Psoas muscle (tissue), 7 donors: ENCODE measurements at regions not wholly inside any gene's neighbourhood (a gene's known extent, or its start where the extent isn't known, plus 50 kb on each side); places are given as distances from the start of the nearest gene placed in this dataset.

ENCODE experiments used
- ATAC-seq, 4 donors: fragments of 200-7000 bp; cut with Tn5 transposase; one replicate each; pipeline ENCODE4 v1.9.1; 2020; ENCODE audit warnings: moderate library complexity in 3 of 4, mild to moderate bottlenecking in 2 of 4
- DNase-seq, 2 donors: peaks; one replicate each; pipeline ENCODE4 v3.0.0-alpha.2; 2020
- H3K27ac ChIP-seq: fragments of 200-600 bp; one replicate; pipeline ENCODE4 v1.8.0; 2022
- H3K27me3 ChIP-seq, 3 donors: fragments of 200-600 bp in 1 of 3; one replicate each; pipeline versions ENCODE4 v1.6.1 to v1.8.0; 2013 to 2022; ENCODE audit warnings: low read length in 2 of 3, mild to moderate bottlenecking in 2 of 3, moderate library complexity in 1 of 3; ENCODE audit not compliant: insufficient read depth in 3 of 3
- H3K36me3 ChIP-seq, 2 donors: fragments of 200-600 bp in 1 of 2; one replicate each; pipeline versions ENCODE4 v1.6.1 to v1.8.0; 2013 to 2022; ENCODE audit warnings: low read depth in 1 of 2, mild to moderate bottlenecking in 1 of 2, moderate library complexity in 1 of 2; ENCODE audit not compliant: insufficient read depth in 1 of 2
- H3K4me1 ChIP-seq: fragments of 200-600 bp; one replicate; pipeline ENCODE4 v1.8.0; 2022
- H3K4me3 ChIP-seq: fragments of 200-600 bp; one replicate; pipeline ENCODE4 v1.8.0; 2022; ENCODE audit warnings: mild to moderate bottlenecking
- H3K9me3 ChIP-seq: fragments of 200-600 bp; one replicate; pipeline ENCODE4 v1.8.0; 2022
- WGBS, 3 donors: extraction: QIAGEN DNeasy Blood & Tissue Kit; methylation state at CpG; one replicate each; pipeline versions ENCODE4 v1.1.6 to v1.1.7; 2013; 5-methylcytosine and 5-hydroxymethylcytosine counted together
- intact Hi-C, 2 donors: fragments of 100-400 bp; cut with DNase I; formaldehyde crosslinking; loops; one replicate each; pipeline versions ENCODE4 v1.11.0 to v1.14.2; 2022
- TF ChIP-seq, protein P1 (sequence below): fragments of 200-600 bp; IDR thresholded peaks from one replicate; pipeline ENCODE4 v1.8.0; 2022; ENCODE audit warnings: antibody characterized with exemption
- donor health status: healthy with polysubstance abuse.
- donor health status: DM: no; HTN: no; CAD: no; lungs with moderate emphysema.
- donor health status: Bipolar disorder and iron deficiency.
- donor health status: healthy.
- donor health status: DM: yes; HTN: yes; CAD: no.
- donor health status: DM: no; HTN: no; CAD: no.
- donor health status: DM: yes; HTN: yes; CAD: no.

DNA sequence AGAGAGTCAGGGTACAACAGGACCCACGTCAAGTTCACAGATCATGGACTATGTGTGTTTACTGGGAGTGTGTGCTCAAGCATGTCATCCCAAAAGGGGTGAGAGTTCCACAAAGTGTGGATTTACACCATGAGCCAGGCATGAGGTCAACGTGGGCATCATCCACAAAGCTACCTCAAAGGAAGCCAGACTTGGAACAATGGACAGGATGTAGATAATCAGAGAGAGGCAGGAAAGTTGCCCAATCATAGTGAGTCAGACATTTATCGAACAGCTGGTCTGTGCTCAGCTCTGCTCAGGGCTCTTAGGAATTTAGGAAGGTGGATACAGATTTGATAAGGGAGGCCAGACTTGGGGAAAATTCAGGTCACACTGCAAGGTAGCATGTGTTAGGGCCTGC lies 317.2 kb upstream of the CDYL start:
- peak; percentile 35 to 65 (median 50) for ATAC-seq
- peaks cover 24% of the 10 kb centered on the region for H3K4me1 ChIP-seq
- H3K27me3 ChIP-seq: no peaks in the 10 kb centered on the region
- no peak overlapping the region for H3K4me3 ChIP-seq
- H3K9me3 ChIP-seq: no peaks in the 10 kb centered on the region
- no peak for DNase-seq
- intact Hi-C loops: no loop called here
- TF ChIP-seq, protein P1, sequence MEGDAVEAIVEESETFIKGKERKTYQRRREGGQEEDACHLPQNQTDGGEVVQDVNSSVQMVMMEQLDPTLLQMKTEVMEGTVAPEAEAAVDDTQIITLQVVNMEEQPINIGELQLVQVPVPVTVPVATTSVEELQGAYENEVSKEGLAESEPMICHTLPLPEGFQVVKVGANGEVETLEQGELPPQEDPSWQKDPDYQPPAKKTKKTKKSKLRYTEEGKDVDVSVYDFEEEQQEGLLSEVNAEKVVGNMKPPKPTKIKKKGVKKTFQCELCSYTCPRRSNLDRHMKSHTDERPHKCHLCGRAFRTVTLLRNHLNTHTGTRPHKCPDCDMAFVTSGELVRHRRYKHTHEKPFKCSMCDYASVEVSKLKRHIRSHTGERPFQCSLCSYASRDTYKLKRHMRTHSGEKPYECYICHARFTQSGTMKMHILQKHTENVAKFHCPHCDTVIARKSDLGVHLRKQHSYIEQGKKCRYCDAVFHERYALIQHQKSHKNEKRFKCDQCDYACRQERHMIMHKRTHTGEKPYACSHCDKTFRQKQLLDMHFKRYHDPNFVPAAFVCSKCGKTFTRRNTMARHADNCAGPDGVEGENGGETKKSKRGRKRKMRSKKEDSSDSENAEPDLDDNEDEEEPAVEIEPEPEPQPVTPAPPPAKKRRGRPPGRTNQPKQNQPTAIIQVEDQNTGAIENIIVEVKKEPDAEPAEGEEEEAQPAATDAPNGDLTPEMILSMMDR: no peak
- 48 to 68% (median 58%) methylated on average over 3 of the region's 3 CpGs for WGBS, 3 donors
- no peak overlapping the region for H3K27ac ChIP-seq
- H3K36me3 ChIP-seq: no peaks in the 10 kb centered on the region

DNA sequence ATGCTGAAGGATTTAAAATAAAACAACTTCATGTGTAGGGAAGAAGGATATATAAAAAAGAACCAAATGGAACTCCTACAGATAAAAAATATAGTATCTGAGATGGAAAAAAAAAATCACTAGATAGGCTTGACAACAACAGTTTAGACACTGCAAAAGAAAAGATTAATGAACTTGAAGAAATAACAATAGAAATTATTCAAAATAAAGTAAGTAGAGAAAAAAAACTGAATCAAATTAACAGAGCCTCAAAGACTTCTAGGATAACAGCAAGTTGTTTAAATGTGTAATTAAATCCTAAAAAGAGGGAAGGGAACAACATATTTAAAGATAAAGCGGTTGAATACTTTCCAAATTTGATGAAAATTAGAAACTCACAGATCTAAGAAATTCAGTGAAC lies 316.3 kb upstream of the ECI2 start:
- 96 to 99% (median 97%) methylated on average over 1 of the region's 1 CpG for WGBS, 3 donors
- Histone ChIP-seq H3K4me3 (no peak overlapping the region), H3K27ac (no peak overlapping the region), H3K27me3 (no peaks in the 10 kb centered on the region), H3K4me1 (no peaks in the 10 kb centered on the region), H3K36me3 (no peaks in the 10 kb centered on the region), H3K9me3 (peaks cover 6% of the 10 kb centered on the region)
- intact Hi-C loops: loop anchor here in 1 of 2 donors (5.0 kb wide), 1 partner anchor 49 kb away; no protein-coding TSS in a partner anchor
- DNase-seq (no peak), ATAC-seq (no peak)
- TF ChIP-seq, protein P1: no peak

DNA sequence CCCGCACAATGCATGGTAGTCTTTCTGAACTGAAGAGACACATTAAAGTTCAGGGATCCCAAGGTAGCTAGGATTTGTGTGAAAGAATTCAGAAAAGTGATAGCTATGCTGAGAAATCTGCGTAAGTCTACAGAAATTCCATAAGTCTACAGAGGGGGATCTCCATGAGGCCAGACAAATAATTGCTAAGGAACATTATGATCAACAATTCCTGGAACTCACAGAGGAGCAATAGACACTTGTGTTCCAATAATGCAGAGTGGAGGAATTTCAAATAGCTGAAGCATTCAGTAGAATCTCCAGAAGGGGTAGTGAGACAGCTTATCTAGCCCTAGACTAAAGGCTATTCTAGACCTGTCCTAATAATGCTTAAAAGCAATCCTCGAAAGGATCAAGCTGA lies 315.7 kb upstream of the ECI2 start:
- ATAC-seq (no peak), DNase-seq (no peak)
- Histone ChIP-seq H3K27ac (no peak overlapping the region), H3K4me1 (no peaks in the 10 kb centered on the region), H3K4me3 (no peak overlapping the region), H3K27me3 (no peaks in the 10 kb centered on the region), H3K9me3 (peaks cover 6% of the 10 kb centered on the region), H3K36me3 (no peaks in the 10 kb centered on the region)
- intact Hi-C loops: loop anchor here in 1 of 2 donors (5.0 kb wide), 1 partner anchor 49 kb away; no protein-coding TSS in a partner anchor
- WGBS, 3 donors: 63 to 73% (median 68%) methylated on average over 3 of the region's 3 CpGs
- TF ChIP-seq, protein P1: no peak

DNA sequence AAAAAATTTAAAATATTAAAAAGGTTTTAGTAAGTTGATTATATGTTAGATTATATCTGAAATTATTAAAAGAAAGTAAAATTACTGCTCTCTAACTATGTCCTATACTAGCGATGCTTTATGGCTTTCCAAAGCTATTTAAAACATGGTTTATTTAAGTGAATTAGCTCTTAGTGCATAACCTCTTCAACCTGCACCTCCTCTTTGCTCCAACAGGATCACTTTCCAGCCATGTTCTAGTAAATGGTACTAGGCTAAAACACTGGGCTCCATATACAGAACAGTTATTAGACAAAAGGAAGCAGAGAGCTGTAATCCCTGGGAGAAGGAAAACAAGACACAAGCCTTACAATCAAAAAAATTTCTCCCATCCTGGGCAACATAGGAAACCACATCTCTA lies 314.9 kb upstream of the ECI2 start:
- no peak overlapping the region for H3K27ac ChIP-seq
- ATAC-seq: peak in 3 of 4 donors; percentile 42 to 72 (median 58)
- WGBS, 3 donors: 33 to 95% (median 65%) methylated on average over 1 of the region's 1 CpG
- H3K4me1 ChIP-seq: no peaks in the 10 kb centered on the region
- H3K9me3 ChIP-seq: peaks cover 6% of the 10 kb centered on the region
- no peaks in the 10 kb centered on the region for H3K27me3 ChIP-seq
- no peak overlapping the region for H3K4me3 ChIP-seq
- intact Hi-C loops: loop anchor here in 1 of 2 donors (5.0 kb wide), 1 partner anchor 48 kb away; no protein-coding TSS in a partner anchor
- TF ChIP-seq, protein P1: no peak
- H3K36me3 ChIP-seq: no peaks in the 10 kb centered on the region
- DNase-seq: no peak

DNA sequence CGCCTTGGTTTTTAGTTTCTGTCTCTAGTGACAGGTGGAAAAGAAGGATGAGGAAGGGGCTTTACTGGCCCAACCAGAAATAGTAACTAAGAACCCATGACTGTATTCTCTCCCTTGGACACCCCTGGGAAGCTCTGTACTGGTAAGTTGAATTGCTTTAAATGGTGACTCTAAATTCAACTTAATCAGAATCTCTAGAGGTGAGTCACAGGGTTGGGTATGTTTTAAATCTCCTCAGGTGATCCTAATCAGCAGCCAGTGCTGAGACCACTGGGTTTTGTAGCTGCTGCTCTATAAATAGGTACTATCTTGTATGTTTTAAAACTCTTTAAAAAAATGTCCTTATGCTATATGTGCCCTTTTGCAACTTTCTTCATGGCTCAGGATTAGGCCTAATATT lies 314.0 kb upstream of the ECI2 start:
- no peak for DNase-seq
- Histone ChIP-seq H3K4me1 (no peaks in the 10 kb centered on the region), H3K27me3 (no peaks in the 10 kb centered on the region), H3K27ac (no peak overlapping the region), H3K9me3 (peaks cover 6% of the 10 kb centered on the region), H3K36me3 (no peaks in the 10 kb centered on the region), H3K4me3 (no peak overlapping the region)
- no peak for ATAC-seq
- 88 to 97% (median 90%) methylated on average over 1 of the region's 1 CpG for WGBS, 3 donors
- TF ChIP-seq, protein P1: no peak
- intact Hi-C loops: no loop called here
